Inflammatory macrophage treated with lipopolysaccharide for 1 hour (primary cell): ENCODE measurements at regions not wholly inside any gene's neighbourhood (a gene's known extent, or its start where the extent isn't known, plus 50 kb on each side); places are given as distances from the start of the nearest gene placed in this dataset.
"Not testable (repeated sequence)": the region's sequence is repeated elsewhere in the genome, so short reads cannot be mapped to it uniquely, and the experiment has no call there.

ENCODE experiments used
- DNase-seq, 2 donors: peaks; one replicate each; pipeline ENCODE4 v3.0.0-alpha.2; 2020 to 2022

- peak; percentile 74 to 87 for DNase-seq
Observed at GRCh38 chr12:92987362-92987761, 58.3 kb upstream of the EEA1 start.

DNA sequence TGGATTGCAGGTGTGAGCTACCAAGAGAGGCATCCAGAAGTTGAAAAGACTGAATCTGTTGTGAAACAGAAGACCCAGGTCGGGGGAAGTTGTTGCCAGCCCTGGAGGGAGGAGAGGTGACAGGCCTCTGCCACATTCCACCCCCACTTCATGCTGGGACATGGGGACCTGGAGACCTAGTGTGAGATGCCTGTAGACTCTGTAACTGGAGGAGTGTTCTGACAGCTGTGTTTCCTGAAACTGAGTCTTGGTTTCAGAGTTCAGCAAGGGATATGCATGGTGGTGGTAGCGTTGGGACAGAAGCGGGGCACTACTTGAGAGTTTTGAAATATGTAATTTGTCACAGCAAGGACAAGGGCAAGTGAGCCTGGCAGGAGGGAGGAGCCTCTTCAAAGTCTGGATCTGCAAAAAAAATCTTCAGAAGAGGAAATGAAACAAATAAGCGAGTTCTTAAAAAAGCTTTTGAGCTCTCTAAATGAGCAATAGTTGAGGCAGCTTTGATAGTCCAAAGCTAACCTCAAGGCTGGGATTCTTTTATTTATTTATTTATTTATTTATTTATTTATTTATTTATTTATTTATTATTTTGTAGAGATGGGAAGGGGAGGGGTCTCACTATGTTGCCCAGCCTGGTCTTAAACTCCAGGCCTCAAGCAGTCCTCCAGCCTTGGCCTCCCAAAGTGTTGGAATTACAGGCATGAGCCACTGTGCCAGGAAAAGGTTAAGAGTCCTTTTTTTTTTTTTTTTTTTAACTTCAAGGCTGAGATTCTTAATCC is 58.9 kb upstream of the EEA1 start:
- peak; percentile 78 to 88 for DNase-seq

- no peak for DNase-seq
Observed at GRCh38 chr12:92988622-92989130, 59.6 kb upstream of the EEA1 start.

- no peak for DNase-seq
Observed at GRCh38 chr12:92989715-92990484, 60.8 kb upstream of the EEA1 start.

GRCh38 chr12:92991134-92991533 is 62.0 kb upstream of the EEA1 start:
- no peak for DNase-seq

DNA sequence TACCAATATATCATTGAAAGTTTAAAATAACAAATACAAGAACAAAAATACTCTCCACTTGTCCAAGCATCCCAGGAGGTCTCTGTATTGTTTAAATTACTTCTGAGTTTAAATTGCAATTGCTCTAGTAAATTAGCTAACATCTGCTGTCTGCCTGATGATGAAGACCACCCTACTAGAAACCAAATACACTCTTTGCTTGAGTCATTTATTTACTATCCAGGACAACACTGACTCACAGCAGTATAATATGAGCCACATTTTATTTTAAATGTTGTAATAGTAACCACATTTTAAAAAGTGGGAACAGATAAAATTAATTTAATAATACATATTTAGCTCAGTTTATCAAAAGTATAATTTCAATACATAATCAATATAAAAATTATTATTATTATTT is 62.9 kb upstream of the EEA1 start:
- DNase-seq, result no peak

DNA sequence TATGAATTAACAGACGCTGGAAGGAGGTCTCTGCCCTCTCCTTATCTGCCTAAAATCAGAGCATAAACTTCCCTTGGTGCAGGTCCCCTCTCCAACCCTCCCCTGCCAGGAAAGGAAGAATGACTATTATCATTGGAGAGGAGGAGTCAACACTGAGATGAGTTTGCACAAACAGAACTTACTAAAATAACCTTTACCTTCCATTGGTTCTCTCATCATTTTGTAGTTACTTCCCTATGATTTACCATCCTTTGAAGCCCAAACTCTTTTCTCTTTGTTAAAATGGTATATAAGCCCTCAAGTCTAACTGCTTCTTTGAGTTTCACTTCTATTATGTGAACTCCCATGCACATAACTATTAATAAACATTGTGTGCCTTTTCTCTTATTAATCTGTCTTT is 64.2 kb upstream of the EEA1 start:
- no peak for DNase-seq

- no peak for DNase-seq
Observed at GRCh38 chr12:92995258-92995903, 66.3 kb upstream of the EEA1 start.

DNA sequence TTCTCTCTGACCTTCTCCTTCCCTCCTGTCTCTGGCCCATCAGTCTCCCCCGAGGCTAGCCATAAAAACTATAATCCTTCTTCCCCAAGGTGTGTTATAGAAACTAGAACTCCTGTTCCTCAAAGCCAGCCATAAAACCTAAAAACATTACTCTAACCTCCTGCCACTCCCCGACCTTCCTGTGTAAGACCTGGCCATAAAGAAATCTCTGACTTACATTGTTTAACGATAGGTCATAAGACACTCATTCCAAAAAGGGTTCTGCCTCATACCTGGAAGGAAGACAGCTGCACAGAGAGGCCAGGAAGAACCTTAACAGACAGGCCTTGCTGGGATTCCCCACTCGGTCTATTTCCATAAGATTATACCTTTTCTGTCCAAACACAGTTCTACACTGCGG is 70.9 kb upstream of the EEA1 start:
- DNase-seq, result no peak

GRCh38 chr12:93001407-93001806 is 72.3 kb upstream of the EEA1 start:
- no peak for DNase-seq

DNA sequence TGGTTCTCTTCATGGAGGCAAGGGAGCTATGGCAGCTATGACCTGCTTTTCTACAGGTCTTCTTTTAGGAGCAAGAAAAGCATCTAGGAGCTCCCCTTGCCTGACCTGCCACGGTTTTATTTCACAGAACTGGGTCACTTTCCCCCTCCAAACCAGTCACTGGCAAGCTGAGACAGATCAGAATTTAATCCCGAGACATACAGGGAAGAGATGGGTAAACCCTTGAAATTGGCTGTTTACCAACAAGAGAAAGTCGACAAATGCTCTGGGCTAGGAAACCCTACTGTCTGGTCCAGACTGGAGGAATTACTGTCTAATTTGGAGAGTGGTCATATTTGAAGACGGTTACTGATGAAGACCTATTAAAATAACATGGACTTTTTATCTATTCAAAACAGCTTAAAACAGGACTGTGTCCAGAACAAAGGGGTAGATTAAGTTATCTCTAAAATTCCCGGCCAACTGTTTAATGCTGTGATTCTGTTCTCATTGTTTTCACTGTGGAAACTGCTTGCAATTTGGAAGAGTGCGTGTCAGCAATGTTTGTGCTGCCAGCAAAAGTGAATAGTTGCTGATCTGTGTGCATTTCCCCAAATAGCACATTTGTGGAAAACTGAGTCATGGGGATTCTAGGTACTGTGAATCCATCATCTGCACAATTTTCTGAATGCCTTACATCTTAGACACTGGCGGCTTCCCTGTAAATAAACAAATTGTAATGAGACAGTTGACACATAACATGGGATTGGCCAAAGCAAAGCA is 73.4 kb upstream of the EEA1 start:
- DNase-seq, result no peak

DNA sequence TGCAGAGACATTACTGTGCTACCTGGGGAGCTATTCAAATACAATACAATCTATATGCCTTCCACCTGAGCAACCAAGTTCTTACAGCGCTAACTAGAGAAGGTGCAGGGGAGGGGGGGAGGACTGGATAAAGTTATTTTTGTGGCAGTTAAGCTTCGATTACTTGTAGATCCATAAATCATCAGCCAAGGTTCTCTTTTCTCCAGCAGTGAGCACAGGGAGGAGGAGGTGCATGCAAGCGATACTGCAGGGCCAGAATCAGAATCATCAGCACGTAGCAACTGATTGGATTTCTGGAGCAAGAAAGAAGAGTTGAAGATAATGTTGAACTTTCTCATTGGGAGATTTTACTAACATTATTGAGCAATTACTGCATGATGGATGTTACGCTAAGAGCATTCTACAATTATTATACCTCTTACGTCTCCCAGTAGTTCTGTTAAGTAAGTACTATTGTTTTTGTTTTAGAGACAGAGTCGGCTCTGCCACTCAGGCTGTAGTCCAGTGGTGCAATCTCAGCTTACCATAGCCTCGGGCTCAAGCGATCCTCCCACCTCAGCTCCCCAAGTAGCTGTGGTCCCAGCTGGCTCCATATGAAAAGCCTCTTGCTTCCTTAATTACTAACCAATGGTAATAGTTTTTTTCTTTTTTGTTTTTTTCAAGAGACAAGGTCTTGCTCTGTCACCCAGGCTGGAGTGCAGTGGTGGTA is 74.6 kb upstream of the EEA1 start:
- no peak for DNase-seq

DNA sequence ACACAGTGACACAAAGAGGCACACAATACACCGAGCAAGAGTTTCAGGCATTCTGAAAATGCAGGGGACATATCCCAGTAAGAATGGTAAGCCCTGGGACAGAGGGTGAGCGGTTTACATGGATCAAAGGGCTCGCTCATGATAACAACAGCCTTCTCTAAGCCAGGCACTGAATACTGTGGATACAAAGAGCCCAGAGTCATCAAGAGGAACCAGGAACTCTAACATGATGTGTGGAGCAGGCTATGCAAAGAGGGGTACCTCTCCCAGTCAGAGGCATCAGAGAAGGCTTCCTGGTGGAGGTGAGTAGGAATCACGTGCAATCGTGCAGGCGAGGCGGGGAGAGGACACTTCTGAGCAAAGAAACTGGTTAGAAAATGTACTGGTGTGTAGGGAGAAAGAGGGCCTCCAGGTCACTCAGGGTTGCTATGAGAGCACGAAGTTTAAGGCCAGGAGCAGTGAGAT is 76.9 kb upstream of the EEA1 start:
- no peak for DNase-seq

DNA sequence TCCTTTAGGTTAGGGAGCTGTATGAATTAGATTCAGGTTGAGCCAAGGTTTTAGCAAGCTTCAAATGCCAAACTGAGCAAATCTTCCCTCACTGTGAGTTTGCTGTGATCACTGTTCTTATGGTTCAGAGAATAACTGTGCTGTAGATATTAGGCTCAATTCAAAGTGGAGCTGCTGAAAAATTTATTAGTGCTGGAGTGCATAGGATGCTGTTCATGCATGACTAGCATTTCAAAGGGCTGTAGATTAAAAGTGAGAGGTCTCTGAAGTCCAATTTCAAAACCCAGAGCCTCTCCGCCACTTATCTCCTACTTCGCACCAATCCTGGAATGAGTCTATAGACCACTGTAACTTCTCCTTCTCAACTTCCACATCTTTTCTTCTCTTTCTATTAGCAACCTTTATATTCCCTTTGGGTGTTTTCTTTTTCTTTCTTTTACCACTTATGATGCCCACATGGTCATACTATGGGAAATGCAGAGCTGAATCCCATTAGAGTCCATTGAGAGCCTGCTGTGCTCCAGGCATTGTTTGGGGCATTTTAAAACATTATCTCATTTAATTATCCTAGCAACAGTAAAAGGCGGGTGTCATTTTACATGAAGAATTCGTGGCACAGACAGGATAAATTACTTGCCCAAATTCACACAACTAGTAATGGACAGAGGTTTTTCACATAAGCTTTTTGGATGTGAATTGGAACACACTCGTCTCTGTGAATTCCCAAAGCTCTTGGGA is 77.5 kb upstream of the EEA1 start:
- no peak for DNase-seq

- DNase-seq, result no peak
Observed at GRCh38 chr12:93007544-93007943, 78.4 kb upstream of the EEA1 start.

GRCh38 chr12:93008044-93008778 is 79.1 kb upstream of the EEA1 start:
- no peak for DNase-seq

DNA sequence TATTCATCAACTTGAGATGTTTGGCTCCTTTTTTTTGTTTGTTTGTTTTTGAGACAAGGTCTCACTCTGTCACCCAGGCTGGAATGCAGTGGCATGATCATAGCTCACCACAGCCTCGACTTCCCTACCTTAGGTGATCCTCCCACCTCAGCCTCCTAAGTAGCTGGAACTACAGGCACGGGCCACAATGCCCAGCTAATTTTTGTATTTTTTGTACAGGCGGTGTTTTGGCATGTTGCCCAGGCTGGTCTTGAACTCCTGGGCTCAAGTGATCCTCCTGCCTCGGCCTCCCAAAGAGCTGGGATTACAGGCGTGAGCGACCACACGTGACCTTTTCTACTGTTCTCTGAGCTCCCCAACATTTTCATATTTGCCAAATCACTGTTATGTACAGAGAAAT is 79.8 kb upstream of the EEA1 start:
- DNase-seq, result not testable (repeated sequence)

GRCh38 chr12:93009533-93009932 is 80.4 kb upstream of the EEA1 start:
- DNase-seq, result no peak

- DNase-seq, result no peak
Observed at GRCh38 chr12:93010461-93010860, 81.4 kb upstream of the EEA1 start.

GRCh38 chr12:93011100-93011499 is 82.0 kb upstream of the EEA1 start:
- DNase-seq, result no peak
